MM.1S (cell line): ENCODE measurements at regions not wholly inside any gene's neighbourhood (a gene's known extent, or its start where the extent isn't known, plus 50 kb on each side); places are given as distances from the start of the nearest gene placed in this dataset.

Experiments
- DNase-seq: peaks from one replicate; pipeline ENCODE4 v3.0.0-alpha.2; 2015
- H2AFZ ChIP-seq: fragments of 300-600 bp; sonication (generic); 2 replicates; pipeline ENCODE4 v1.6.0; 2016; ENCODE audit warnings: antibody characterized with exemption, low read length
- H3F3A ChIP-seq: fragments of 300-600 bp; sonication (generic); 2 replicates; pipeline ENCODE4 v1.6.1; 2016; ENCODE audit warnings: mild to moderate bottlenecking, antibody characterized with exemption, low read length, moderate library complexity, mixed read lengths; ENCODE audit not compliant: insufficient read depth
- H3K27ac ChIP-seq: fragments of 300-600 bp; sonication (generic); 2 replicates; pipeline ENCODE4 v1.5.1; 2016; ENCODE audit warnings: mild to moderate bottlenecking, low read length
- H3K27me3 ChIP-seq: fragments of 300-600 bp; sonication (generic); replicated peaks from 2 replicates; pipeline ENCODE4 v1.6.0; 2016; ENCODE audit warnings: low read length; ENCODE audit not compliant: insufficient read depth
- H3K36me3 ChIP-seq: fragments of 300-600 bp; sonication (generic); replicated peaks from 2 replicates; pipeline ENCODE4 v1.6.1; 2016; ENCODE audit warnings: mild to moderate bottlenecking, low read length, mixed read lengths; ENCODE audit not compliant: insufficient read depth
- H3K4me1 ChIP-seq: fragments of 300-600 bp; sonication (generic); 2 replicates; pipeline ENCODE4 v1.6.1; 2016; ENCODE audit warnings: low read length, mixed read lengths
- H3K4me2 ChIP-seq: fragments of 300-600 bp; sonication (generic); 2 replicates; pipeline ENCODE4 v1.6.0; 2016; ENCODE audit warnings: low read depth, low read length
- H3K4me3 ChIP-seq: fragments of 300-600 bp; sonication (generic); 2 replicates; pipeline ENCODE4 v1.5.1; 2016; ENCODE audit warnings: low read length, mixed read lengths
- H3K79me2 ChIP-seq: fragments of 300-600 bp; sonication (generic); 2 replicates; pipeline ENCODE4 v1.6.1; 2016; ENCODE audit warnings: mixed run types, low read length, mixed read lengths
- H3K9ac ChIP-seq: fragments of 300-600 bp; sonication (generic); 2 replicates; pipeline ENCODE4 v1.6.1; 2016; ENCODE audit warnings: low read length, mixed read lengths
- H3K9me2 ChIP-seq: fragments of 300-600 bp; sonication (generic); replicated peaks from 2 replicates; pipeline ENCODE4 v1.6.1; 2016; ENCODE audit warnings: mild to moderate bottlenecking, low read length, mixed read lengths; ENCODE audit not compliant: insufficient read depth
- H3K9me3 ChIP-seq: fragments of 300-600 bp; sonication (generic); replicated peaks from 2 replicates; pipeline ENCODE4 v1.6.1; 2016; ENCODE audit warnings: mild to moderate bottlenecking, low read length, mixed read lengths; ENCODE audit not compliant: insufficient read depth
- H4K20me1 ChIP-seq: fragments of 300-600 bp; sonication (generic); 2 replicates; pipeline ENCODE4 v1.6.1; 2016; ENCODE audit warnings: mild to moderate bottlenecking, low read length, moderate library complexity, mixed read lengths; ENCODE audit not compliant: insufficient read depth
- EZH2 ChIP-seq: fragments of 300-600 bp; sonication (generic); optimal IDR thresholded peaks from 2 replicates; pipeline ENCODE3; 2017; ENCODE audit warnings: low read depth, mild to moderate bottlenecking, antibody characterized with exemption, low read length, mixed read lengths
- EZH2phosphoT487 ChIP-seq: fragments of 300-600 bp; sonication (generic); IDR thresholded peaks from 2 replicates; pipeline ENCODE4 v1.6.1; 2018; ENCODE audit warnings: antibody characterized with exemption, low read length
- TF ChIP-seq, protein P1 (sequence below): fragments of 300-600 bp; sonication (generic); IDR thresholded peaks from 2 replicates; pipeline ENCODE4 v1.5.1; 2016; ENCODE audit warnings: antibody characterized with exemption, low read length, mixed read lengths

DNA sequence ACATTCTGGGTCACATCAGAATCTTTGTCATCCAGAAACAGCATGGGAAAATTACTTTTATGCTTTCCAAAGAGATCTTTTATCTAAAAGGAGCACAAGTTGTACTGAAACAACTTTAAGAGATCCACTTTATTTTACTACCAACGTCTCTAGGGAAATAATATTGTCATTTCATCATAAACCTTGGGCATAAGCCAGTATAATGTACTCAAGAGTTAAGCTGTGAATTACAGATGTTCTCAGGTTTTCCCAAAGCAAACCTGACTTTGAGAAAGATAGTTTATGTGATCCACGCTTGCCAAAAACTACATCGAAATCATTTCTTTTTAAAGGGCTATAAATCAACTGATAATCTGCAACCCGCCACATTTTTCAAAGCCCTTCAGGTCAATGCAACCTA, 124.1 kb upstream of the CRBN start:
- H3K79me2 ChIP-seq = no peaks in the 10 kb centered on the region

GRCh38 chr3:3302964-3303363, 123.5 kb upstream of the CRBN start:
- Histone ChIP-seq H3K27ac (no peak overlapping the region), H3K9me2 (no peaks in the 10 kb centered on the region), H4K20me1 (no peaks in the 10 kb centered on the region), H3K4me2 (no peak overlapping the region), H3K4me3 (no peak overlapping the region), H3K36me3 (no peaks in the 10 kb centered on the region), H2AFZ (no peak overlapping the region), H3K4me1 (no peaks in the 10 kb centered on the region), H3F3A (no peaks in the 10 kb centered on the region), H3K79me2 (no peaks in the 10 kb centered on the region), H3K27me3 (no peaks in the 10 kb centered on the region), H3K9me3 (no peaks in the 10 kb centered on the region), H3K9ac (no peak overlapping the region)
- TF ChIP-seq EZH2phosphoT487 = no peak
- TF ChIP-seq, protein P1, sequence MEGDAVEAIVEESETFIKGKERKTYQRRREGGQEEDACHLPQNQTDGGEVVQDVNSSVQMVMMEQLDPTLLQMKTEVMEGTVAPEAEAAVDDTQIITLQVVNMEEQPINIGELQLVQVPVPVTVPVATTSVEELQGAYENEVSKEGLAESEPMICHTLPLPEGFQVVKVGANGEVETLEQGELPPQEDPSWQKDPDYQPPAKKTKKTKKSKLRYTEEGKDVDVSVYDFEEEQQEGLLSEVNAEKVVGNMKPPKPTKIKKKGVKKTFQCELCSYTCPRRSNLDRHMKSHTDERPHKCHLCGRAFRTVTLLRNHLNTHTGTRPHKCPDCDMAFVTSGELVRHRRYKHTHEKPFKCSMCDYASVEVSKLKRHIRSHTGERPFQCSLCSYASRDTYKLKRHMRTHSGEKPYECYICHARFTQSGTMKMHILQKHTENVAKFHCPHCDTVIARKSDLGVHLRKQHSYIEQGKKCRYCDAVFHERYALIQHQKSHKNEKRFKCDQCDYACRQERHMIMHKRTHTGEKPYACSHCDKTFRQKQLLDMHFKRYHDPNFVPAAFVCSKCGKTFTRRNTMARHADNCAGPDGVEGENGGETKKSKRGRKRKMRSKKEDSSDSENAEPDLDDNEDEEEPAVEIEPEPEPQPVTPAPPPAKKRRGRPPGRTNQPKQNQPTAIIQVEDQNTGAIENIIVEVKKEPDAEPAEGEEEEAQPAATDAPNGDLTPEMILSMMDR = no peak
- TF ChIP-seq EZH2 = no peak
- no peak for DNase-seq

More for the DNA sequence above, 124.1 kb upstream of the CRBN start:
- no peaks in the 10 kb centered on the region for H3K27me3 ChIP-seq
- no peaks in the 10 kb centered on the region for H3K9me3 ChIP-seq
- H3K9ac ChIP-seq = no peak overlapping the region
- no peaks in the 10 kb centered on the region for H3K9me2 ChIP-seq
- no peaks in the 10 kb centered on the region for H4K20me1 ChIP-seq
- H3K36me3 ChIP-seq = no peaks in the 10 kb centered on the region
- H3K4me2 ChIP-seq = no peak overlapping the region
- H3F3A ChIP-seq = no peaks in the 10 kb centered on the region
- no peak overlapping the region for H3K27ac ChIP-seq
- H2AFZ ChIP-seq = no peak overlapping the region
- H3K4me1 ChIP-seq = no peaks in the 10 kb centered on the region
- no peak for DNase-seq
- H3K4me3 ChIP-seq = no peak overlapping the region
- TF ChIP-seq EZH2 (no peak), EZH2phosphoT487 (no peak)
- TF ChIP-seq, protein P1 = no peak

GRCh38 chr3:3301476-3301875, 122.0 kb upstream of the CRBN start:
- Histone ChIP-seq H3K4me3 (no peak overlapping the region), H3K27me3 (no peaks in the 10 kb centered on the region), H2AFZ (no peak overlapping the region), H3K9ac (no peak overlapping the region), H3K9me3 (no peaks in the 10 kb centered on the region), H3K9me2 (no peaks in the 10 kb centered on the region), H3K27ac (no peak overlapping the region), H3K4me1 (no peaks in the 10 kb centered on the region), H3K4me2 (no peak overlapping the region), H3K79me2 (no peaks in the 10 kb centered on the region), H3F3A (no peaks in the 10 kb centered on the region), H3K36me3 (no peaks in the 10 kb centered on the region), H4K20me1 (no peaks in the 10 kb centered on the region)
- TF ChIP-seq EZH2 = no peak
- no peak for TF ChIP-seq EZH2phosphoT487
- TF ChIP-seq, protein P1 = no peak
- DNase-seq = no peak
